Fibroblast of skin of left quadriceps (primary cell): ENCODE measurements at regions not wholly inside any gene's neighbourhood (a gene's known extent, or its start where the extent isn't known, plus 50 kb on each side); places are given as distances from the start of the nearest gene placed in this dataset.
A peak's percentile ranks its signal among the peaks of the same experiment; 100 is the strongest.

Source experiments
- DNase-seq, 2 experiments: peaks; one replicate each; pipeline ENCODE4 v3.0.0-alpha.2; 2013; ENCODE audit warnings: low read depth in 2 of 2

GRCh38 chr1:216921866-216922265 lies 198.6 kb upstream of the ESRRG start:
- DNase-seq: no peak

- no peak for DNase-seq
These were observed 196.1 kb upstream of the ESRRG start for GRCh38 chr1:216919060-216919970.

GRCh38 chr1:216916890-216917438 lies 193.7 kb upstream of the ESRRG start:
- DNase-seq: no peak

- no peak for DNase-seq
These were observed 191.7 kb upstream of the ESRRG start for GRCh38 chr1:216914974-216915373.

- no peak for DNase-seq
These were observed 190.7 kb upstream of the ESRRG start for GRCh38 chr1:216913976-216914375.

GRCh38 chr1:216910081-216910840 lies 187.0 kb upstream of the ESRRG start:
- no peak for DNase-seq

DNA sequence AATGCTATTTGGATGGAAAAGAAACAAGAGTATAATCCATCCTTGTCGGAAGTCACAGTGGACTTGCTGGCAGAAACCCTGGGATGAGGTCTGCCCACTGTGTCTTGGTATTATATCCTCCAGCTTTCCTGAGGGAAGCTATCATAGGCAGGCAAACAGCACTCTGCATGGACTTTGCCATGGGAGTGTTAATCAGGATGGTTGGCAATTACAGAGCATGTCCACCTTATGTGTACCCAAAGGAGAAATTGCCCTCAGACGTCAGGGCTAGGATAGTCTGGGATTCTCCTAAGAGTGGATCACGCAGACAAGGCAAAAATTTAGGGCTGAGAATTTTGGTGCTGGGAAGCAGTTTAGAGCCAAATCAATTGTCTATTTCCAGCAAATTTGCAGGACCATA lies 184.9 kb upstream of the ESRRG start:
- no peak for DNase-seq

DNA sequence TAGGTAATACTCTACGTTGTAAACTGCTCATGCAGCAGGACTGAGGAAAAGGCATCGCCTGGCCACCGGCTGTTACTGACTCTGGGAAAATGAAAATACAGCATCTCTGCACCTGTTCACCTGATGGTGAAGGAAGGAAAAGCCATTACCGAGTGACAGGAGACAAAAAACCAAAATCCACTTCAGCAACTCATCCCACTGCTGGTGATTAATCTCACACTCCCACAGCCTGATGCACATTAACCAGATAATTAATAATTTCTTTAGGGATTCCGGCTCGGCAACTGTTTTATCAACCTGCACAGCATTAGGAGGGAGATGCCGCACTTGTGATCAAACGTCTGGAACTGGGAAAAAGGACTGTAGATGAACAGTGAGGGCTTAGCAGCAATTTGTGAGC lies 183.9 kb upstream of the ESRRG start:
- DNase-seq: no peak

DNA sequence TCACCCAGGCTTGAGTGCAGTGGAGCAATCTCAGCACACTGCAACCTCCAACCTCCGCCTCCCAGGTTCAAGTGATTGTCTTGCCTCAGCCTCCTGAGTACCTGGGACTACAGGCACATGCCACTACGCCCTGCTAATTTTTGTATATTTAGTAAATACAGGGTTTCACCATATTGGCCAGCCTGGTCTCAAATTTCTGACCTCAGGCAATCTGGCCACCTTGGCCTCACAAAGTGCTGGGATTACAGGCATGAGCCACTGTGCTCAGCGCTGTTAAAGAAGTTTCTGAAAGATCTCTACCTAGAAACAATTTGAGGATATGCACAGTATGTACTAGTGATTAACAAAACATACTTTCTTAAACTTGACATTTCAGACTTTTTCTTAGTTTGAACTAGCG lies 182.6 kb upstream of the ESRRG start:
- DNase-seq: no peak

DNA sequence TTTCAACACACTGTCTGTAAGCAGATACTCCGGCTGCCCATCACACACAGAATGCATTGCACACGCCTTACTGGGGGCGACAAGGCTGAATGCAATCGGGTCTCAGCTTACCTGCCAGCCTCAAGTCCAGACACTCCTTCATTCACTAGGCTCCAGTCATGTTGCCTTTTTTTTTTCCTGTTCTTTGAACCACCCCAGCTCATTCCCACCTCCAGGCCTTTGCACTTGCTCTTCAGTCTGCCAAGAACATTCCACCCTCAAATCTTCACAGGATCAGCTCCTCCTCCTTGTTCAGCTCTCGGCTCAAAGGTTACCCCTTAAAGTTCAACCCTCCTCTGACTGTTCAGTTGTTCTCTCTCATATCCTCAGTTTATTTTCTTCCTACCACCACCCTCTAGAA lies 181.9 kb upstream of the ESRRG start:
- no peak for DNase-seq

DNA sequence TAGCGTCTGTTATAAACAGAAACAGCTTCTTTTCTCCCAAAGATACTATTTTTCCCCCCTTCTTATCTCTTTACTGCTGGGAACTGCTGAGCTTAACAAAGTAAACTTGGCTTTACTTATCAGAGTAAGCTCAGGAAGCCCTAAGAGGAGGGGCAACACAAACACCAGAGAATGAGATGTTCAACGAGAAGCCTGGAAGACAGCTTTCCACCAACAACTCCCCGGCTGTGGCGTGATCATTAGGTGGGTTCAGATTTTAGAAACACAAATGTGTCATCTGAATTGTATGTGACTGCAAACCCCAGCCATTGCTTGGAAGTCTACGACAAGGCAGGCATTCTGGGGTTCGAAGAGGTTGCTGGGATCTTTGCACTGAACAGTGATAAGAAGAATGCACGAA lies 181.2 kb upstream of the ESRRG start:
- no peak for DNase-seq

DNA sequence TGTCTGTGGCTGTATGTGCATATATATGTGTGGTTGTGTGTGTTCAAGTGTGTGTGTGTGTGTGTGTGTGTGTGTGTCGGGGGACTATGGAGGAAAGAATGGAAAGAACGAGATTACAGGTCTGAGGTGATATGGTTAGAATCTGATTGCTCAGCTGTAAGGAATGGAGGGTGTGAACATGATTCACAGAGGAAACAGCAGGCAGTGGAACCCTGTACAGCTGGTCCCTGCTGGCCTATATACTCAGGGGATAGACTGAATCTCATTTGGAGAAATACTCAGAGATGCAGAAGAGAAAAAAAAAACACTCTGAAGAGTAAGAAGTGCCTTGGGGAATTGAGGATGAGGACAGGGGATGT lies 180.1 kb upstream of the ESRRG start:
- peak in 1 of 2 experiments; percentile 1 for DNase-seq

GRCh38 chr1:216902669-216903381 lies 179.6 kb upstream of the ESRRG start:
- DNase-seq: no peak

DNA sequence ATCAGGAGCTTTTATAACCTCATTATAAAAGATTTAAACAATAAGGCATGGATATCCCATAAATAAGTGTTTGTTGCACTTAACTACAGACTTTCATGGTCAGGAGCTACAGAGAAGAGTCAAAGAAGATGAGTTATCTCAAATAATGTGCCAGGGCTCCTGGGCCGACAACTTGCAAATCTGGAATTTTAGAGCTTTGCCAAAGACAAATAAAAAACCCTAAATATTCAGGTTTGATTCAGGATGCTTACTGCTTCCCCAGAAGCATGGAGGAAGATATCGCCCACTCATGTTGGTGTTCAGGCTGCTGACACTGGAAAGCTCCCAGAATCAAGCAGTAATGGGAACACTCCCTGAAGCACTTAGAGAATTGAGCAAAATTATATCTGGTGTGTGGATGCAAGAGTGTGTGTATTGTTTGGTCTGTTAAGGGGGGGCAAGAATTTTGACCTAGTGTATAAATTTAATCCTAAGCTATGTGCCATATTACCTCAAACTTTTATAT lies 176.9 kb upstream of the ESRRG start:
- DNase-seq: no peak

DNA sequence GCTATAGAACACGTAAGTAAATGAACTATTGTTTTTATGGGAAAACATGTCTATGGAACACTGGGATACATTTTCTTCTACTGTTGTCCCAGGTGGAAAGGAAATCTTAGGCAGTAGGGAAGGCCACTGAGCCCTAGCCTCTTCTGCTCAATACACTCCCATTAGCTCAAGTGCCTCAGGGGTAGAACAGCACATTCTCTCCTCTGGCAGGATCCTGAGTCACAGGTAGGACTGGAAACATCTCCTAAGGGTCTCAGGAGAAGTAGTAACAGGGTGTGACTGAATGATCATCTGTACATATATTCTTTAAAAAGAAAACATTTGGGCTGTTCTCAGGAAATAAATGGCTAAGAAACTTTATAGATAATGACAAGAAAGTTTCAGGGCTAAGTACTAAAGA lies 175.6 kb upstream of the ESRRG start:
- DNase-seq: no peak

GRCh38 chr1:216896146-216896545 lies 172.9 kb upstream of the ESRRG start:
- DNase-seq: no peak

DNA sequence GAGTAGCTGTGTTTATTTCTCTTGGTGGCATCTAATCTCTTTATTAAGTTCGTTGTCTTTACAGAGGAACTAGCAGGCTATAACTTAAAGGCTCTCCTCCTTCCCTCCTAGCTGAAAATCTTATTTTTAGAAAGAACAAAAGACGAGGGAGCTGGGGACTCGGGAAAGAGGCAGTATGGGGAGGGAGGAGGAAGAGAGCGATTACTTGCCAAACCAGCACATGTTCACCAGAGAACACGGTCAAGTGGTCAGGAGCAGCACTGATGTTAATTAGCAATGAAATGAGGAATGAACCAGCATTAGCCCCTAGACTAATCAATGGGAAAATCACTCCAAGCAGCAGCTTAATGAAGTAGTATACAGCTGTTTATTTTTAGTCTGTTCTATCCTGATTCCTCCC lies 171.3 kb upstream of the ESRRG start:
- no peak for DNase-seq

DNA sequence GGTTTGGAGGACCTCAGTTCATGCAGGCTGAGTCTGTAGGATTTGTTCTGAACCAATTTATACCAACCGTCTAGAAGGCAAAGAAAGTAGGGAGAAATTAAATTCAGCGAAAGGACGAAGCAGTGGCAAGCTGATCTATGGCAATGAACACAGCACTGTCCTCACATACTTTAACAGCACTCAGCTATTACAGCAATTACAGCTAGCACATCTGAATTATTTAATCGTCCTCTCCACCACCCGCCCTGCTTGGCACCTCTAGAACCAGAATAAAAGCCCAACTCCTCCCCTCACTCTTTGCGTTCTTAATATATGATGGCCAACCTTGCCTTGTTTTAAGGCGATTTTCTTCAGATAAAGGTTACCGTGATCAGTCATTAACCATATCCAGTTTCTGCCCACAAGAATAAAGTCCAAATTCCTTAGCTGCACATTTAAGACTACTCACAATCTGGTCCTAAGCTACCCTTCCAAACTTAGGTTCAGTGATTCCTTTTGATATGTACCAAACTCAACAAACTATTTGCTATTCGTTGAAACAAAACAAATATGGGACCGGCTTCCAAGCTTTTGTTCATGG lies 169.4 kb upstream of the ESRRG start:
- DNase-seq: no peak

DNA sequence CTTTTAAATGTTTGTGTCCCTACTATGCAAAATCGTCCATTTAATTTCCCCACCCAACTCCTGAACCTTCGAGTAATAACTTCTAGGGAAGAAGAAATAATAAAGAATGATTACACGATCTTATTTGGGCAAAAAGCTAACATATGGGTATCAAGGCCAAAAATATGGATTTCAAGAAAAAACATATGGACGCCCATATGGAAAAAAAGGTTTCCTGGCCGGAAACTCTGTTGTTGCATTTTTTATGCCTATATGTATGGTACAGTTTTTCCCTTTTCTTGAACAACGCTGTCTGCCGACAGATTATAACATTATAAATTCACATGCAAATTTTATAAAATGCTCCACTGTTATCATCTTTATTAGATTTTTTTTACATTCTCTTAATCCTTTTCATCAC lies 167.6 kb upstream of the ESRRG start:
- DNase-seq: no peak

GRCh38 chr1:216888731-216889130 lies 165.5 kb upstream of the ESRRG start:
- DNase-seq: no peak

GRCh38 chr1:216887032-216887431 lies 163.8 kb upstream of the ESRRG start:
- DNase-seq: no peak
